ENCODE measurements at regions not wholly inside any gene's neighbourhood (a gene's known extent, or its start where the extent isn't known, plus 50 kb on each side); places are given as distances from the start of the nearest gene placed in this dataset.
"Not testable (repeated sequence)": the region's sequence is repeated elsewhere in the genome, so short reads cannot be mapped to it uniquely, and the experiment has no call there.

DNA sequence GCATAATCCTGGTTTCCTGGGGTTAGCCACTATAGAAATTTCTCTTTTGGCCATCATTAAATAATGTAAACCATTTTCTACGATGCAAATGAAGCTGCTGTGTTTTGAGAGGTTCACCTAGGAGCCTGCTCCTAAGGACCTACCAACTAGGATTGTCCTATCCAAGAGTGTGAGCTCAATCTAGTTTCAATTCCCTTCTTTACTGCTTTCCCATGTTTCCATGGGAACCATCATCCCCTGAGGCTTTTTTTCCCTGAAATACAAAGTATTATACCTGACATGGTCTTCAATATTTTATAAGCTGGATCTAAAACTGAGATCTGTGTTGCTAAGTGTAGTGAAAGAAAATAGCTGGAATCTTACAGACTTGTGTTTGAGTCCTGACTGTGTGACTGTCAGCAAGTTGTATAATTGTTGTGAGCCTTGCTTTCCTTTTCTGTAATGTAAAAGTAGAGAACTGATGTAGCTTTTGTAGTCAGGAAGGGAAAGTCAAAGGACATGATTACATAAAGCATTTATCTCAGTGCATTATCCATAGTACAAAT lies 453.2 kb downstream of the PRR16 start:
- DNase-seq (ENCODE audit: low spot score), result no peak

GRCh38 chr5:120919017-120919416 lies 454.9 kb downstream of the PRR16 start:
- DNase-seq (ENCODE audit: low spot score), result no peak

DNA sequence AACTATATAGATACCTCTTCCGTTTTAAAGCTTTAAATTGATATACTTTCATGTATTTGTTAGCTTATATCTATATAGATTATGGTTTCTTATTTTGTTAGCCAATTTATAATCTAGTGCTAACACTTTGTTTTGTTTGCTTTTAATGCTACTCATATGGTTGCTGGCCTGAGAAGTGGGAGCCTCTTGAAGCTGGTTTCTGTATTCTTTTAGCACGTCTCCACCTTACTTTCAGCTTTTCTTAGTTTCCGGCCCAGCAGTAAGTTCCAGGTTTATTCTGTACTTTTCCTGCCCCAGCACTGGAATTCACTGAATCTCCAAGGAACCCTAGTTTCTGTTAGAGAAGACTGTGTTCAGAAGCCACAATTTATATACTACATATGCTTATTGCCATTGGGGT lies 458.9 kb downstream of the PRR16 start:
- DNase-seq (ENCODE audit: low spot score), result no peak

DNA sequence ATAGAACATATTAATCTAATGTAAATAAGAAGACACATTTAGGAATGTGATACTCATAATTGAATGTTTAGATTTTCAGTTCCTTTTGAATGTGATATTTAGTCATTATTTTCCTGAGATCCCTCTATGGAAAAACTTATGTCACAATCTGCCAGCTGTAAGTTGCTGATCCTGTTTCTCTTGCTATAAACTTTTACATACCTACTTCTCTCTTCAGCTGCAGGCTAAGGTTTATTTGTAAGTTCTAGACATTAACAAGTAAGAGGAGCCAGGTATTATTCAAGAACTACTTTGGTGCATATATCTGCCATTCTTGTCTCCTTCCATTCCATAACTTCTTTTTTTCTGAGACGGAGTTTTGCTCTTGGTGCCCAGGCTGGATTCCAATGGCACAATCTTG lies 462.4 kb downstream of the PRR16 start:
- no peak for DNase-seq (ENCODE audit: low spot score)

GRCh38 chr5:120927950-120928530 lies 463.9 kb downstream of the PRR16 start:
- no peak for DNase-seq (ENCODE audit: low spot score)

DNA sequence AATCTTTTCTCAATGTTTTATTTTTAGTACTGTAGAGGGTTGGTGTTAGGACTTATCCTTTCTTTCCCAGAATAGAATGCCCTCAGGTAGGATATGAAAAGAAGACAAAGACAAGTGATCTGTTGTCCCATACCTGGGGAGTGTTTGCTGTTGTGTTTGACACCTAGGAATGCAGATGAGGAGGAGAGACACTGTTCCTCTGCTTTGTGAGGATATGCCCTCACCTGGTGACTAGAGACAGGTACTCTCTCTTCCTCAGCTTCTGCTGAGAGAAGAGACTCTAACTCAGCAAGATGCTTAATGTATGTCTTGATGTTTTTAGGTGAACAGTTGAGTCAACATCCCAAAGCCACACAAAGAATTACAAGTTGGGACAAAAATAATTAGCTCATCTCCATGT lies 468.4 kb downstream of the PRR16 start:
- no peak for DNase-seq (ENCODE audit: low spot score)

- DNase-seq (ENCODE audit: low spot score), result no peak
Measured at GRCh38 chr5:120934031-120934430, 469.9 kb downstream of the PRR16 start.

DNA sequence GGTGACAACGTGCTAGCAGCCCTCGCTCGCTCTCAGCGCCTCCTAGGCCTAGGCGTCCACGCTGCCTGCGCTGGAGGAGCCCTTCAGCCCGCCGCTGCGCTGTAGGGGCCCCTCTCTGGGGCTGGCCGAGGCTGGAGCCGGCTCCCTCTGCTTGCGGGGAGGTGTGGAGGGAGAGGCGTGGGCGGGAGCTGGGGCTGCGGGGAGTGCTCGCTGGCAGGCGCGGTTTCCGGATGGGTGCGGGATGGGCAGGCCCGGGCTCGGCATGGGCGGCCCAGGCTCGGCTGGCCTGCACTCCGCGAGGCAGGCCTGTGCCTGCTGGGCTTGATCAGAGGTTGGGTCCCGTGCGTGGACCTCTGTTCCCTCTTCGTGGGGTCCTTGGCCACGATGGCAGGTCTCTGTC lies 472.6 kb downstream of the PRR16 start:
- DNase-seq (ENCODE audit: low spot score), result no peak

- no peak for DNase-seq (ENCODE audit: low spot score)
Measured at GRCh38 chr5:120938604-120939003, 474.5 kb downstream of the PRR16 start.

DNA sequence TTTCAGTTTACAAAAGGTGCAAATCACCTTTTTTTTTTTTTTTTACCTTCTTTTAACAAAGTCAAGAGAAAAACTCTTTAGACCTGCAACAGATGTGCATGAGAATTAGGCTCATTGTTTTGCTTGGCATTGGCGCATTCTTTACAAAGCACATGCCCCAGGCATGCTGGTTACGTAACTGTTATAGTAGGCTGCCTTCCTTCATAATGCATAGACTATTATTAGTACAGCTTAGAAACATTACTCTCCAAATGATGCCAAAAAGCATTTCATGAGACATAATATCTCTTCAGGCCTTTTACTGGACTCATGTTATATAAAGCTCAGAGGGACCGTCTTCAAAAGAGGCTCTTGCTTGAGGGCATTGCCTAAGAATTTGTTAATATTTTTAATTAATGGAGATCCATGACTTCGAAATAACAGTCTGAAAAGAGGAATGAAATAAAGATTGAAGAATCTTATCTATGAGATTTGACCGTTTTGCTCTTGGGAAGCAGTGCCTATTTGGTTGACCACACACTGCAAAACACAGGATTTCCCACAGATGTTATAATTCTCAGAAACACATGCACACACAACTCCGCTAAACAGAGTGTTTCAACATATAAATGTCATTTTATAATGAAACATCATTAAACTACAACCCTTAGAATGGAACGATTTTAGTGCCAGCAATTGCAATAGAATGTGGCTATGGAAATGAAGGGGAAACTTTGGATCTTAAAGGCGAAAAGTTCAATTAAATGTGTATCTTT lies 478.7 kb downstream of the PRR16 start:
- no peak for DNase-seq (ENCODE audit: low spot score)

GRCh38 chr5:120949596-120949995 lies 485.5 kb downstream of the PRR16 start:
- not testable (repeated sequence) for DNase-seq (ENCODE audit: low spot score)

DNA sequence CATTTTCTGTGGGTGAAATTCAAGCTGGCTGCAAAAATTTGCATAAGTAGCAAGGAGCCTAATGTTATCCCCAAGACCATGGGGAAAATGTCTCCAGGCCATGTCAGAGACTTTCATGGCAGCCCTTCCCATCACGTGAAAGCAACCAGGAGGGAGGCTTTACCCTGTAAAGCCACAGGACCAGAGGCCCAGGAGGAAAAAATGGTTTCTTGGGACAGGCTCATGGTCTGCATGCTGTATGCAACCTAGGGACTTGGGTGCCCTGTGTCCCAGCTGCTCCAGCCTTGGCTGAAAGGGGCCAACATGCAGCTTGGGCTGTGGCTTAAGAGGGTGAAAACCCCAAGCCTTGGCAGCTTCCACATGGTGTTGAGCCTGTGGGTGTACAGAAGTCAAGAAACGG lies 489.3 kb downstream of the PRR16 start:
- not testable (repeated sequence) for DNase-seq (ENCODE audit: low spot score)

DNA sequence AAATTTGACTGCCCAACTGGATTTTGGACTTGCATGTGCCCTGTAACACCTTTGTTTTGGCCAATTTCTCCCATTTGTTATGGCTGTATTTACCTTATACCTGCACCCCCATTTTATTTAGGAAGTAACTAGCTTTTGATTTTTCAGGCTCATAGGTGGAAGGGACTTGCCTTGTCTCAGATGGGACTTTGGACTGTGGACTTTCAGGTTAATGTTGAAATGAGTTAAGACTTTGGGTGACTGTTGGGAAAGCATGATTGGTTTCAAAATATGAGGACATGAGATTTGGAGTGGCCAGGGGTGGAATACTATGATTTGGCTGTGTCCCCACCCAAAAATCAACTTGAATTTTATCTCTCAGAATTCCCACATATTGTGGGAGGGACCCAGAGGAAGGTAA lies 490.2 kb downstream of the PRR16 start:
- DNase-seq (ENCODE audit: low spot score), result no peak

GRCh38 chr5:120955795-120956194 lies 491.7 kb downstream of the PRR16 start:
- no peak for DNase-seq (ENCODE audit: low spot score)

GRCh38 chr5:120958877-120959485 lies 494.9 kb downstream of the PRR16 start:
- DNase-seq (ENCODE audit: low spot score), result no peak

DNA sequence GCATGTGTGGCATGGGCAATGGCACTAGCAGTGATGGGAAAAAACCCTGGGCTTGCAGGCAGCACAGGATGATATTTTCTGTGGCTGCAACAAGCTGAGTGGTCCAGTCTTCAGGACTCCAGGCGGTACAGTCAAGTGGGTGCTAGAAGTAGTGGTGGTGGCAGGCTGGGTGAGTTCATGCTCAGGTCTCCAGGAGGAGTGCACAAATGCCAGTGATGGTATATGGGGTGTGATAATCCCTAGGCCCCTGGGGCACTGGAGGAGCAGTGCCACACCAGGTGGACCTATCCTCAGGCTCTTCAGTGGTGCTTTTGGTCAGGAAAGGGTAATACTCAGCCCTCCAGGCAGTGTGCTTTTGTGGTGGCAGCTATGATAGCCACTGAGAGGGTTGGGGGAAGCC lies 496.4 kb downstream of the PRR16 start:
- no peak for DNase-seq (ENCODE audit: low spot score)

DNA sequence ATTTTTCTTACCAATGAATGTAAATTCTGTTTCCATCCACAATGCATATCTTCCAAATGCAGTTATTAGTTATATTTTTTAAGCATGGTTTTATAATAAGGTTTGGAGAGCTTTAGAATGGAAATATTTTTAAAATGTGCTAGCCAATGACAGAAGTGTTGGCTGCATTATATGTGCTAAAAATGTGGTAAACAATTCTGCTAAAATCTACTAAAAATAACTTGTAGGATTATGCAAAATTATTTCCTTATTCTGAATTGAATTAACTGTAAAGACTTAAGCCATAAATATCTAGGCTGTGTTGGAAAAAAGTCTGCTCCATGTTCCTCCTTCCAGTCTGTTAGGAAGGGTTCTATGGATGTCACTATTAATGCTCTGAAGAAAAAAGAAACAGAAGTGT lies 503.3 kb downstream of the PRR16 start:
- DNase-seq (ENCODE audit: low spot score), result no peak

DNA sequence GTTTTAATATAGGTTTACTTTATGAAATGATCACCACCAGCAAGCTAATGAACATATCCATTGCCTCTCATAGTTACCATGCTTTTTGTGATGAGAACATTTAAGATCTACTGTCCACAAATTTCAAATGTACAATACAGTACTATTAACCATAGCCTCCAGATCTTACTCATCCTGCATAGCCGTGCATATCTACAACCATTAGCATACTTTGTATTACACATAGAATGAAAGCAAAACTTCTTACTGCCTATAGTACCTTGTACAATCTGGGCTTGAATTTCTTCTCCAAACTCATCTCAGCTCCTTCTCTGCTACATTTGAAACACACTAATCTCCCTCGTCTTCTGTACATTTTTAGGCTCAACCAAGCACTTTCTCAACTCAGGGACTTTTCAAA lies 510.6 kb downstream of the PRR16 start:
- DNase-seq (ENCODE audit: low spot score), result no peak

- DNase-seq (ENCODE audit: low spot score), result no peak
Measured at GRCh38 chr5:120982351-120982750, 518.3 kb downstream of the PRR16 start.

- DNase-seq (ENCODE audit: low spot score), result no peak
Measured at GRCh38 chr5:120985526-120985925, 521.4 kb downstream of the PRR16 start.

- no peak for DNase-seq (ENCODE audit: low spot score)
Measured at GRCh38 chr5:120988491-120988890, 524.4 kb downstream of the PRR16 start.

- no peak for DNase-seq (ENCODE audit: low spot score)
Measured at GRCh38 chr5:120988941-120989340, 524.8 kb downstream of the PRR16 start.

DNA sequence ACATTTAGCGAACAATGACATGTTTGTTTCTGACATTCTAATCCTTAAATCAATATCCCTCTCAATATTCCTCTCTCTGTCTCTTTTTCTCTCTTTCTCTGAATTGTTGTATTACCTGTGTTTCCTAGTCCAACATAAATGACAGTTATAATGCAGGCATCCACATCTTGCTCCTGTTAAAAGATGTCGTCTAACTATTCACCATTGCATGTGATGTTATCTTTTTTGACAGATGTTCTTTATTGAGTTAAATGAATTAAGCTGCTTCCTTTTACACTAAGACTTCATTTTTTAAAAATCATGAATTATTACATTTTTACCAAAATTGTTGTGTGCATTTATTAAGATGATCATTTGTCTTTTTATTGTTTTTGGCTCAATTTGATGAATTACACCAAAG lies 527.5 kb downstream of the PRR16 start:
- DNase-seq (ENCODE audit: low spot score), result no peak
